SJCRH30 (cell line): ENCODE measurements at regions not wholly inside any gene's neighbourhood (a gene's known extent, or its start where the extent isn't known, plus 50 kb on each side); places are given as distances from the start of the nearest gene placed in this dataset.

Experiments used
- DNase-seq, 2 experiments: peaks; one replicate each; pipeline ENCODE4 v3.0.0-alpha.2; 2015 to 2020
- H3K27ac ChIP-seq: fragments of 250-450 bp; sonication (Bioruptor Pico); 2 replicates; pipeline ENCODE4 v1.5.1; 2020; ENCODE audit warnings: mild to moderate bottlenecking, moderate library complexity
- H3K27me3 ChIP-seq: fragments of 250-450 bp; sonication (Bioruptor Pico); 2 replicates; pipeline ENCODE4 v1.5.1; 2020; ENCODE audit warnings: mild to moderate bottlenecking, moderate library complexity
- H3K36me3 ChIP-seq: fragments of 250-450 bp; sonication (Bioruptor Pico); 2 replicates; pipeline ENCODE4 v1.5.1; 2020; ENCODE audit warnings: mild to moderate bottlenecking, moderate library complexity
- H3K4me1 ChIP-seq: fragments of 250-450 bp; sonication (Bioruptor Pico); 2 replicates; pipeline ENCODE4 v1.5.1; 2020; ENCODE audit warnings: mild to moderate bottlenecking, moderate library complexity
- H3K4me3 ChIP-seq: fragments of 250-450 bp; sonication (Bioruptor Pico); 2 replicates; pipeline ENCODE4 v1.5.1; 2020; ENCODE audit warnings: mild to moderate bottlenecking, moderate library complexity
- H3K9me3 ChIP-seq: fragments of 250-450 bp; sonication (Bioruptor Pico); replicated peaks from 2 replicates; pipeline ENCODE4 v1.5.1; 2020; ENCODE audit warnings: mild to moderate bottlenecking, moderate library complexity

DNA sequence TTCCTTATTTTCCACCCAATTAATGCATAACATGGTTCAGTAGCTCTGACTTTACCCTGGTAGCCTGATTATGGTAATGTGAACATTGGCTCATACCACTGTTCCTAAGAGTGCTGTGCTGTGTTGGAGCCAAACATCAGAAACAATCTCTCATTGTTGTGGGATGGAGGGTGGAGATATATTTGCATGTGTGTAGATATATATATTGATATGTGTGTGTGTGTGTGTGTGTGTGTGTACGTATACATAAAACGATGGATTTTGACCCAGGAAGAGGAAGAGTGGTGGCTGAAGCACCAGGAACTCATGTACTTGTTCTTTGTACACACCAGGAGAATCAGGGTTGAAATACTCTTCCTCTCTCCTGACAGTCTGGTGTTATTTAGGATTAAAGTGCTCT is 247.7 kb downstream of the IL15 start:
- Histone ChIP-seq H3K27me3 (no peaks in the 10 kb centered on the region), H3K27ac (no peak overlapping the region), H3K4me3 (no peak overlapping the region), H3K4me1 (no peaks in the 10 kb centered on the region), H3K9me3 (no peaks in the 10 kb centered on the region), H3K36me3 (no peaks in the 10 kb centered on the region)
- no peak for DNase-seq

DNA sequence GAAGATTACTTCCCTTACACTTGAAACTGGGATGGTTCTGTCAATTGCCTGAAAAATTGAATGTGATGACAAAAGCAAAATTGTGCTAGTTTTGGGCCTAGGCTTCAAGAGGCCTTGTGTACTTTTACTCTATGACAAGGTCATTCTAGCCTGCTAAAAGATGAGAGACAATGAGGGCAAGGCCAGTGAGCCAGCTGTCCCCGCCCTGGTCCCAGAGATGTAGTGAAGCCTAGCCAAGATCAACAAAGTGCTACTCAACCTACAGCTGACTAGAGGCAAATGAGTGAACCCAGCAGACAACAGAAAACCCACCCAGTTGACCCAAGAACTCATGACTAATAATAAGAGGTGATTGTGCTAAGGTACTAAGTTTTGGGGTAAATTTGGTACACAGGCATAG is 248.7 kb downstream of the IL15 start:
- no peaks in the 10 kb centered on the region for H3K36me3 ChIP-seq
- DNase-seq = no peak
- H3K9me3 ChIP-seq = no peaks in the 10 kb centered on the region
- H3K27me3 ChIP-seq = no peaks in the 10 kb centered on the region
- no peaks in the 10 kb centered on the region for H3K4me1 ChIP-seq
- no peak overlapping the region for H3K4me3 ChIP-seq
- H3K27ac ChIP-seq = no peak overlapping the region

DNA sequence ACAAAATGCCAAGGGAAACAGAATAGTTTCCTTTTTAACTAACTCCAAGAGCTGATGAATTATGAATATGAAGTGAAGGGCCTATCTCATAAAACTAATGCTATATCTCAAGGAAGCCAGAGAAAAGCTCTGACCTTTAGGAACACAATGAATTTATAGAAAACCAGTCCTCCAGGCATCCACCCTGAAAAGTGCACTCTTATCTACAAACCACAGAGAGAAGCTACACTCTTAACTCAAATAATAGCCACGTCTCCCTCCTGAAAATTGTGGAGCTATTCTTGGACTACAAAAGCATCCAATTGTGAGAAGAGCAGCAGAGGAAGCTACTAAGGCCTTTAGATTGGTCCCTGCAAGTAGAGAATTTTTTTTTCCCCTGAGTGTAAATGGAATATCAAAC is 253.9 kb downstream of the IL15 start:
- H3K4me3 ChIP-seq = no peak overlapping the region
- no peaks in the 10 kb centered on the region for H3K4me1 ChIP-seq
- no peak for DNase-seq
- H3K36me3 ChIP-seq = no peaks in the 10 kb centered on the region
- H3K27ac ChIP-seq = no peak overlapping the region
- H3K27me3 ChIP-seq = no peaks in the 10 kb centered on the region
- H3K9me3 ChIP-seq = no peaks in the 10 kb centered on the region

DNA sequence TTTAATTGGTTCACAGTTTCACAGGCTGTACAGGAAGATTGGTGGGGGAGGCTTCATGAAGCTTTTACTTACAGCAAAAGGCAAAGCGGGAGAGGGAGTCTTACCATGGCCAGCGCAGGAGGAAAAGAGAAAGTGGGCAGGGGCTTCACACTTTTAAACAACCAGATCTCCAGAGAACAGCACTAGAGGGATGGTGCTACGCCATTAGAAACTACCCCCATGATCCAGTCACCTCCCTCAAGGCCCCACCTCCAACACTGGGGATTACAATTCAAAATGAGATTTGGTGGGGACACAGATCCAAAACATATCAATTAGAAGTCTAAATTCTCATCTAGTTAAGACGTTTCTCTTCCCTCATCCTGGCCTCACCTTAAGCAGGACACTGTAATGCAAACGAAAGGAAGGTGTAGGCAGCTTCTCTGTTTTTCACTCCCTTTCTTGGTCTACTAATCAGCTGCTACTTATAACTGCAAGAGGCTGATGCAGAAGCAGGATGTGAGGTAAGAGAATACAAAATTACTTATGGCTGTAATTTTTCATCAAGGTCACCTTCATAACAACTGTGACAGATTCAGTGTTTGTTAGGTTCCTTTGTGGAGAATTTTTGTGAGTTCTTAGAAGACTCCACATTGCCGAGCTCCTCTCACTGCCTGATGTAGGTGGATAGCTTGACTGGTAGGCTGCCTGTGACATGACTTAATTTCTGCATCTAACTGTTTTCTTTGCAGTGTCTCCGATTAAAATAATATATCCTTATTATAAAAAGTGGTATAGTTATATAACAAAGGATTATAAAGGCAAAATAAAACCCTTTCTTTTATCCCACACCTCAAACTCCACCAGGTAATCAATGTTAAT is 255.1 kb downstream of the IL15 start:
- Histone ChIP-seq H3K27ac (no peak overlapping the region), H3K4me3 (no peak overlapping the region), H3K9me3 (no peaks in the 10 kb centered on the region), H3K36me3 (no peaks in the 10 kb centered on the region), H3K4me1 (no peaks in the 10 kb centered on the region), H3K27me3 (no peaks in the 10 kb centered on the region)
- no peak for DNase-seq

DNA sequence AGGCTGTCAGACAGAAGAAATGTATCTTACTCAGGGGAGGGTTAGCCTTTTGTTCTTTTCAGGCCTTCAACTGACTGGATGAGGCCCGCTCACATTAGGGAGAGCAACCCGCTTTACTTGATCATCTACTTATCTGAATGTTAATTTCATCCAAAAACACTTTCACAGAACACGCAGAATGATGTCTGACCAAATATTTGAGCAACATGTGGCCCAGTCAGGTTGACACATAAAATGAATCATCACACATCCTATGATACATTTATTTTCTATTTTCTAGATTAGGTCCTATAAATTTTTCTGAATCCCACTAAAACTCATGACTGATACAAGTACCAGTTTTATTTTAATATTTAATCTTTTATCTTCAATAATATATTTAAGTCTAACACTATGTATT is 260.3 kb downstream of the IL15 start:
- no peak overlapping the region for H3K4me3 ChIP-seq
- no peak for DNase-seq
- H3K27me3 ChIP-seq = no peaks in the 10 kb centered on the region
- no peaks in the 10 kb centered on the region for H3K4me1 ChIP-seq
- H3K36me3 ChIP-seq = no peaks in the 10 kb centered on the region
- no peaks in the 10 kb centered on the region for H3K9me3 ChIP-seq
- H3K27ac ChIP-seq = no peak overlapping the region

DNA sequence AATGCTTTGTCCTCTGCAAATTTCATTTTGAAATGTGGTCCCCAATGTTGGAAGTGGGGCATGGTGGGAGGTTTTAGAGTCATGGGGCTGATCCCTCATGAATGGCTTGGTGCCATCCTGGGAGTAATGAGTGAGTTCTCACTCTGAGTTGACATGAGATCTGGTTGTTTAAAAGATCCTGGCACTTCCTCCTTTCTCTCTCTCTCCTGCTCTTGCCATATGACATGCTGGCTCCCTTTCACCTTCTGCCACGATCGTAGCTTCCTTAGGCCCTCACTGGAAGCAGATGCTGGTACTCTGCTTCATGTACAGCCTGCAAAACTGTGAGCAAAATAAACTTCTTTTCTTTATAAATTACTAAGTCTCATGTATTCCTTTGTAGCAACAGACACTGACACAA is 262.0 kb downstream of the IL15 start:
- DNase-seq = no peak
- Histone ChIP-seq H3K27me3 (no peaks in the 10 kb centered on the region), H3K36me3 (no peaks in the 10 kb centered on the region), H3K27ac (no peak overlapping the region), H3K4me3 (no peak overlapping the region), H3K4me1 (no peaks in the 10 kb centered on the region), H3K9me3 (no peaks in the 10 kb centered on the region)

DNA sequence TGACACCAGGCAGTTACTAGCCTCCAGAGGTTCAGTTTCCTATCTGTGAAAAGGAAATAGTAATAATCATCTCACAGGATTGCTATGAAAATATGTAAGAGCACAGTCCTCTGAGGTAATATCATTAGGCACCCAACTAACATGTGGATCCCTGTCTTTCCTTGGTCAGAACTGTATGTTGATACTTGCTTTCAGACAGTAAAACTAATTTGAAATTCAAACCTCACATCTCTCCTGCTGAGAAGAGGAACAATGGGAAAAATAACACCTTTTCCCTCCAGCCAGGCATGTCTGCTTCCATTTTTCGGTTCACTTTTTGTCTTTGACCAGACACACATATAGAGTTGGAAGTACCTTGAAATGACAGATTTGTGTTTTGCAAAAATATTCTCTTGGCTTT is 262.7 kb downstream of the IL15 start:
- no peaks in the 10 kb centered on the region for H3K4me1 ChIP-seq
- H3K4me3 ChIP-seq = no peak overlapping the region
- H3K9me3 ChIP-seq = no peaks in the 10 kb centered on the region
- H3K36me3 ChIP-seq = no peaks in the 10 kb centered on the region
- no peaks in the 10 kb centered on the region for H3K27me3 ChIP-seq
- DNase-seq = no peak
- H3K27ac ChIP-seq = no peak overlapping the region

DNA sequence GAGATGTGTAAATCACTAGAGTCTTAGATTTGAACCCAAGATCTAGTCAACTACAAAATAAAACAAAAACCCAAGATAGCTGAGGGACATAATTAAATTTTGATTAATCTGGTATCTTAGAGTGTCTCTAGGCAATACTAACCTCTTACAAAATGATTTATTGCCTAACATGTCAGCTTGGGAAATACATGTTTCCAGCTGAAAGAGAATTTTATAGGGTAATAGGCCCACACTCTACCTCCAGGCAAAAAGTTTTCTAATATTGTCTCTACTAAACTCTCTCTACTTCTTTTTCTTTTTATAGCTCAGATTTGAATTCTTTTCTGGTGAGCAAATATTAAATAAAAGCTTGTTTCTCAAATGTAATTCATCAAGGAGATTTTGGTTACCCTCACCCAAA is 263.2 kb downstream of the IL15 start:
- no peak for DNase-seq
- Histone ChIP-seq H3K4me1 (no peaks in the 10 kb centered on the region), H3K9me3 (no peaks in the 10 kb centered on the region), H3K27me3 (no peaks in the 10 kb centered on the region), H3K27ac (no peak overlapping the region), H3K4me3 (no peak overlapping the region), H3K36me3 (no peaks in the 10 kb centered on the region)

DNA sequence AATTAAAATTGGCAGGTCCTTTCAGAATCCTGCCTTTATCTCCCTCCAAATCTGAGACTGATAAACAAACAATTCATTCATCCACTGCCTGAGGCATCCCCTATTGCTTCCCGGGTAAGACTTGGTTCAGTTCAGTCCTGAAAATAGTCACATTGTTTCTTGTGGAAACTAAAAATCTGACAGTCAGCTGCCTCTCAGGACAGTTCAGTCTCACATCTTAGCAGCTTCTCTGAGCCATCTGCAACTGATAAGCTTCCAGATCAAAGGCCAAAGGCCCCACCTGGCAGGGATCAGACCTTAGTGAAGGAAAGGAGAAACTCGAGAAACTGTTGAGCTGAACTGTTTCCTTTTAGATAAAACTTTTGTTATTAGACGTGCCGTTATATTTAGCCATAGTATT is 264.5 kb downstream of the IL15 start:
- DNase-seq = no peak
- H3K27ac ChIP-seq = no peak overlapping the region
- no peaks in the 10 kb centered on the region for H3K9me3 ChIP-seq

DNA sequence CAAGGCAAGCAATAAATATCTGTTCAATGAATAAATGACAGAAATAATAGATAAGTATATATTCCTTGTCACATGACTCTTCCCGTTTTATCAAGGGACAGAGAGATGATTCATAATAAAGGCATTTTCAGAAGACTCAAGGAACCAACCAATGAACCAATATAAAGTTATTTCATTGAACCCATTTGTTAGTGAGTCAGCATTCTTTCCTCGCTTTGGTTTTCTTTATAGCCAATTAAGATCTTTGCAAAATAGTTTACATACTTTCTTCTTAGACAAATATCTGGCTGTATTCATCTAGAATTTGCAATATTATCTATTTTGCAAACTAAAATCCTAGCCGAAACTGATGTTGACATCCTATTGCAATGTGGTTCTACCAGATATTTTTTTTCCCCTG is 269.4 kb downstream of the IL15 start:
- H3K4me3 ChIP-seq = no peak overlapping the region
- DNase-seq = no peak
- no peaks in the 10 kb centered on the region for H3K27me3 ChIP-seq
- H3K9me3 ChIP-seq = no peaks in the 10 kb centered on the region
- no peak overlapping the region for H3K27ac ChIP-seq
- H3K4me1 ChIP-seq = no peaks in the 10 kb centered on the region
- no peaks in the 10 kb centered on the region for H3K36me3 ChIP-seq

More for the DNA sequence above, 264.5 kb downstream of the IL15 start:
- Histone ChIP-seq H3K4me3 (no peak overlapping the region), H3K4me1 (no peaks in the 10 kb centered on the region), H3K36me3 (no peaks in the 10 kb centered on the region), H3K27me3 (no peaks in the 10 kb centered on the region)

DNA sequence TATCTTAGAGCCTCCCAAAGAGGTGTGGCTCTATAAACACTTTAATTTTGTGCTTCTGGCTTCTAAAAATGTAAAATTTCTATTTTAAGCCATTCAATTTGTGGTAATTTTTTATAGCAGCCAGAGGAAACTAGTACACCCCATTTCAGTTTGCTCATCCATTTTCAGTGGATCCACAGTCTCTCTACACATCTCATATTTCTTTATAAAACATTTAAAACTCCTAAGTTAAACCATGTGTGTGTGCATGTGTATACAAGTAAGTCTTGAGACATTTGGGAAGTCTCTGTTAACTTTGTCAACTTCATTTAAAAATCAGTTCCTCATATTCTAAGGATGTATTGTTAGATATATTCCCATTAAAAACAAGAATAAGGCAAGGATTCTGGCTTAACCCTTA is 273.2 kb downstream of the IL15 start:
- DNase-seq = no peak
- Histone ChIP-seq H3K27me3 (no peaks in the 10 kb centered on the region), H3K36me3 (no peaks in the 10 kb centered on the region), H3K4me1 (no peaks in the 10 kb centered on the region), H3K27ac (no peak overlapping the region), H3K4me3 (no peak overlapping the region), H3K9me3 (no peaks in the 10 kb centered on the region)

DNA sequence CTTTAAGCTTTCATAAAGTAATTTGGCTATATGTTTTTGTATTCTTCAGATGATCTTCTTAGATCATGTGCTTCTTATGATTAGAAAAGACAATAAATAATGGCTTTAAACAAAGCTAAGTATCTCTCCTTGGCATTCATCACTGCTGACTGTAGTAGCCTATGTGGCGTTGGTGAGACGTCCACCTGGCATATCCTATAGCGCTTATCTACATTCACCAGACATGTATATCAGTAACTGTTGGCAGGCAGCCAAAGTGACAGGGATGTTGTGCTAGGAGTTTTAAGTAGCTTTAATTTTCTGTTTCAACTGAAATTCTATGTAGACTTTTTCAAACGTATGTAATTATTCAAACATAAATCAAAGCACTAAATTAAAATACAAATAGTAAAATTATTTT is 276.4 kb downstream of the IL15 start:
- DNase-seq = peak; percentile 24 to 55
- Histone ChIP-seq H3K4me3 (no peak overlapping the region), H3K27ac (no peak overlapping the region), H3K9me3 (no peaks in the 10 kb centered on the region), H3K4me1 (no peaks in the 10 kb centered on the region), H3K27me3 (no peaks in the 10 kb centered on the region), H3K36me3 (no peaks in the 10 kb centered on the region)

DNA sequence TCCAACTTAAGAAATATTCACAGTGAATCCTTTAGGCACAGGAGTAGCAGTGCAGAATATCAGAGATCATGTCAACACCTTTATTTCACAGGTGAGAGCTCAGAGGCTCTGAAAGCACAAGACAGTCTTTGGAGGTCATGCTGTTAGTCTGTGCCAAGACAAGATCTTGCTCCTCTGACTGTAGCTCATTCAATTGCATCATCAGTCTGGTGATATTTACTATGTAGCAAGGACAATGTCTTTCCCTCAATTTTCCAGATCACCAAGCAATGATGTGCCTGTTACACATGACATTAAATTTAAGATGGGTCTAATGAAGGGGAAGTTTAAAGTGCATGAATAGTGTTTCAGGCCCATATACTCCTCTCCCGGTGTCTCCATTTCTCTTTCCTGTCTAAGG is 277.5 kb downstream of the IL15 start:
- Histone ChIP-seq H3K4me1 (no peaks in the 10 kb centered on the region), H3K27ac (no peak overlapping the region), H3K9me3 (no peaks in the 10 kb centered on the region), H3K36me3 (no peaks in the 10 kb centered on the region), H3K4me3 (no peak overlapping the region), H3K27me3 (no peaks in the 10 kb centered on the region)
- no peak for DNase-seq

DNA sequence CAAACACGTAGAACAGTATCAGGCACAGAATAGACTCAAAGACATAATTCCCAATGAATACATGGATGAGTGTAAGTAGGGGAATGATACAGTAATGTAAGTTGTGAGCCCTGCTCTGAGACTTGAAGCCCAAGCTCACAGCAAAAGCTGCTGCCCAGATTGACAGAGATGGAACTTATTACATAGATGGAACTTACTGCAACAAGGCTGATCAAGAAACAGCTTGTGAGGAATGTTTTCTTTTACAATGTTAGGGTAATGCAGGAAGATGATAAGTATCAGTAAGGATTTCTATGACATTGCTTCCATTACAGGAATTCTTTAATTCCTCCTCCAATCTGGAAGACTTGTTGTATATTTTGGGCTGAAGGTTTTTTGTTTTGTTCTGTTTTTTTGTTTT is 278.4 kb downstream of the IL15 start:
- Histone ChIP-seq H3K9me3 (no peaks in the 10 kb centered on the region), H3K27ac (no peak overlapping the region), H3K27me3 (no peaks in the 10 kb centered on the region), H3K36me3 (no peaks in the 10 kb centered on the region), H3K4me3 (no peak overlapping the region), H3K4me1 (no peaks in the 10 kb centered on the region)
- DNase-seq = no peak

DNA sequence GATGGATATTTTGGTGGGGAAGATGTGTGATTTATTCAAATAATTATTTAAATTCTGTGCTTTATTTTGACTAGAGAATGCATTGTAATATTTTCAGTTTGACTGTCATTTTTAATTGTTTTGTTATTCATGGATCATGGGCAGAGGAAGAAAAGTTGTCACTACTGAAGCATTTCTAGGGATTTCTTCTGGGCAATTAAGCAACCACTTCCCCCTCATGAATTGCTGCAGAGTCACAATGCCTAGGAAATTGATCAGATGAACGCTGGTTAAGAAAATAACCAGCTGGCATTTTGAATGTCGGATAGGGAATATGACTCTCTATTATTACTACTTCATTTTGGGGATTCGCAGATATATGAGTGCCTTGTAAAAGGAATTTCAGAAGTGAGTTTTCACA is 283.3 kb downstream of the IL15 start:
- Histone ChIP-seq H3K27ac (no peak overlapping the region), H3K4me3 (no peak overlapping the region), H3K27me3 (no peaks in the 10 kb centered on the region), H3K4me1 (no peaks in the 10 kb centered on the region), H3K9me3 (no peaks in the 10 kb centered on the region), H3K36me3 (no peaks in the 10 kb centered on the region)
- DNase-seq = no peak

DNA sequence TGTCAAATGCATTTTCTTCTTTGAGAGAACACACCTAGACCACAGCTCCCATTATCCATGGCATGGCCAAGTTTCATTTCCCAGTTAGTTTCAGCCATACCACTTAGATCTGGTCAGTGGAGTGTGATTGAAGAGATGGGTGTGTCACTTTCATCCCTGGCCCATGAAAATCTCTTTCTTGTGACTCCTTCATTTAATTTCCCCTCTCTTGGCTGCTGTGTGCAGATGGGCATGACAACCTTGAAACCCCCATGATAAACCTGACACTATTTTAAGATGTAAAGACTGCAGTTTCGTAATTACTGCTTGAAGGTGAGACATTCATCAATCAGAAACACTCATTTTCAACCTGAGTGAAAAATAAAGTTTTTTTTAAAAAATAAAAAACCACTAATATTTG is 284.9 kb downstream of the IL15 start:
- H3K27ac ChIP-seq = no peak overlapping the region
- no peak for DNase-seq
- no peak overlapping the region for H3K4me3 ChIP-seq
- no peaks in the 10 kb centered on the region for H3K36me3 ChIP-seq
- no peaks in the 10 kb centered on the region for H3K27me3 ChIP-seq
- H3K9me3 ChIP-seq = no peaks in the 10 kb centered on the region
- H3K4me1 ChIP-seq = no peaks in the 10 kb centered on the region
